ENCODE measurements at regions not wholly inside any gene's neighbourhood (a gene's known extent, or its start where the extent isn't known, plus 50 kb on each side); places are given as distances from the start of the nearest gene placed in this dataset.

GRCh38 chr21:15275615-15276235 is 210.9 kb upstream of the NRIP1 start:
- H3K27me3 Mint-ChIP-seq (ENCODE audit: unreplicated experiment): peaks cover 2% of the 10 kb centered on the region
- no peak for TF ChIP-seq CTCF (IDR thresholded peaks at IDR 0.05; ENCODE audit: unreplicated experiment)
- peaks cover 2% of the 10 kb centered on the region for H3K4me1 Mint-ChIP-seq (ENCODE audit: unreplicated experiment)
- H3K36me3 Mint-ChIP-seq (ENCODE audit: low read depth, unreplicated experiment): no peaks in the 10 kb centered on the region
- DNase-seq (ENCODE audit: low spot score): no peak
- H3K27ac Mint-ChIP-seq (ENCODE audit: unreplicated experiment): no peak overlapping the region
- no peak overlapping the region for H3K4me3 Mint-ChIP-seq (ENCODE audit: unreplicated experiment)
- H3K9me3 Mint-ChIP-seq (ENCODE audit: unreplicated experiment): no peaks in the 10 kb centered on the region

- no peaks in the 10 kb centered on the region for H3K9me3 Mint-ChIP-seq (ENCODE audit: unreplicated experiment)
- DNase-seq (ENCODE audit: low spot score): no peak
- H3K27ac Mint-ChIP-seq (ENCODE audit: unreplicated experiment): no peak overlapping the region
- H3K4me3 Mint-ChIP-seq (ENCODE audit: unreplicated experiment): no peak overlapping the region
- peaks cover 2% of the 10 kb centered on the region for H3K27me3 Mint-ChIP-seq (ENCODE audit: unreplicated experiment)
- H3K36me3 Mint-ChIP-seq (ENCODE audit: low read depth, unreplicated experiment): no peaks in the 10 kb centered on the region
- TF ChIP-seq CTCF (IDR thresholded peaks at IDR 0.05; ENCODE audit: unreplicated experiment): no peak
- H3K4me1 Mint-ChIP-seq (ENCODE audit: unreplicated experiment): peaks cover 2% of the 10 kb centered on the region
Measured at GRCh38 chr21:15276243-15276642, 211.4 kb upstream of the NRIP1 start.

- no peaks in the 10 kb centered on the region for H3K9me3 Mint-ChIP-seq (ENCODE audit: unreplicated experiment)
- no peaks in the 10 kb centered on the region for H3K36me3 Mint-ChIP-seq (ENCODE audit: low read depth, unreplicated experiment)
- H3K27ac Mint-ChIP-seq (ENCODE audit: unreplicated experiment): no peak overlapping the region
- no peak for TF ChIP-seq CTCF (IDR thresholded peaks at IDR 0.05; ENCODE audit: unreplicated experiment)
- no peak for DNase-seq (ENCODE audit: low spot score)
- H3K27me3 Mint-ChIP-seq (ENCODE audit: unreplicated experiment): peaks cover 2% of the 10 kb centered on the region
- H3K4me3 Mint-ChIP-seq (ENCODE audit: unreplicated experiment): no peak overlapping the region
- peaks cover 2% of the 10 kb centered on the region for H3K4me1 Mint-ChIP-seq (ENCODE audit: unreplicated experiment)
Measured at GRCh38 chr21:15277466-15277865, 212.7 kb upstream of the NRIP1 start.

GRCh38 chr21:15278279-15278678 is 213.5 kb upstream of the NRIP1 start:
- no peak for TF ChIP-seq CTCF (IDR thresholded peaks at IDR 0.05; ENCODE audit: unreplicated experiment)
- no peak for DNase-seq (ENCODE audit: low spot score)
- H3K4me3 Mint-ChIP-seq (ENCODE audit: unreplicated experiment): no peak overlapping the region
- peaks cover 2% of the 10 kb centered on the region for H3K4me1 Mint-ChIP-seq (ENCODE audit: unreplicated experiment)
- no peaks in the 10 kb centered on the region for H3K36me3 Mint-ChIP-seq (ENCODE audit: low read depth, unreplicated experiment)
- no peaks in the 10 kb centered on the region for H3K9me3 Mint-ChIP-seq (ENCODE audit: unreplicated experiment)
- no peak overlapping the region for H3K27ac Mint-ChIP-seq (ENCODE audit: unreplicated experiment)
- peaks cover 2% of the 10 kb centered on the region for H3K27me3 Mint-ChIP-seq (ENCODE audit: unreplicated experiment)

GRCh38 chr21:15278851-15279250 is 214.1 kb upstream of the NRIP1 start:
- no peaks in the 10 kb centered on the region for H3K9me3 Mint-ChIP-seq (ENCODE audit: unreplicated experiment)
- no peak for TF ChIP-seq CTCF (IDR thresholded peaks at IDR 0.05; ENCODE audit: unreplicated experiment)
- H3K27ac Mint-ChIP-seq (ENCODE audit: unreplicated experiment): no peak overlapping the region
- H3K27me3 Mint-ChIP-seq (ENCODE audit: unreplicated experiment): peaks cover 2% of the 10 kb centered on the region
- peaks cover 2% of the 10 kb centered on the region for H3K4me1 Mint-ChIP-seq (ENCODE audit: unreplicated experiment)
- DNase-seq (ENCODE audit: low spot score): no peak
- H3K36me3 Mint-ChIP-seq (ENCODE audit: low read depth, unreplicated experiment): no peaks in the 10 kb centered on the region
- no peak overlapping the region for H3K4me3 Mint-ChIP-seq (ENCODE audit: unreplicated experiment)

All from endothelial cell (in vitro differentiated cells).